PFSK-1 (cell line): ENCODE measurements at regions not wholly inside any gene's neighbourhood (a gene's known extent, or its start where the extent isn't known, plus 50 kb on each side); places are given as distances from the start of the nearest gene placed in this dataset.

Experiments used
- FOXP2 ChIP-seq: optimal IDR thresholded peaks from 2 replicates; pipeline ENCODE3; 2011; ENCODE audit warnings: borderline replicate concordance, control low read depth, inconsistent platforms; ENCODE audit not compliant: insufficient read depth; ENCODE audit errors: extremely low read length, extremely low read depth
- POLR2AphosphoS5 ChIP-seq: IDR thresholded peaks from 2 replicates; pipeline ENCODE4 v1.6.1; 2012; ENCODE audit warnings: low read depth, mild to moderate bottlenecking, control low read depth, low read length, moderate library complexity
- REST ChIP-seq, 2 experiments: IDR thresholded peaks; 2 replicates each; pipeline versions ENCODE4 v1.6.1 to v1.8.0; 2011 to 2012; ENCODE audit warnings: low read depth in 2 of 2, low read length in 2 of 2, control low read depth in 1 of 2, inconsistent platforms in 1 of 2, mild to moderate bottlenecking in 1 of 2, moderate library complexity in 1 of 2; ENCODE audit not compliant: insufficient read depth in 1 of 2
- SIN3A ChIP-seq: IDR thresholded peaks from 2 replicates; pipeline ENCODE4 v1.6.1; 2012; ENCODE audit warnings: mild to moderate bottlenecking, low read length, moderate library complexity, borderline replicate concordance; ENCODE audit not compliant: insufficient read depth
- TAF1 ChIP-seq: IDR thresholded peaks from 2 replicates; pipeline ENCODE4 v1.6.1; 2012; ENCODE audit warnings: low read length, control low read depth, borderline replicate concordance; ENCODE audit not compliant: insufficient read depth

DNA sequence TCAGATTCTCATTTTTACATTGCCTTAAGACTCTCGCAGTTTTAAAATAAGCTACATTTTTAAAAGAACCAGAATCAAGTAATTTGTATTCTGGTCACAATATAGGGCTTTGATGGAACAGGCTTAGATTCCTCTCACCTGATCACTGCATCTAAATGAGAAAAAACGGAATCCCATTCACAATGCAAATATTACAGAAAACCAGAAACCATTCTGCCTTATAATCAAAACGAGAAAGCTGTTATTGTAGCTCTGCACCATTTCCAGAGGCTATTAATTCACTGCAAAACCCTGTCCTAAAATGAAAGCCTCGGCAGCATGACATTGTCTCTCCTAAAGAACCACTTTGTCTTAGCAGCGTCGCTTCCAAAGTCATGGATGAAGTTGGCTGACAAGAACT lies 116.1 kb upstream of the ZNF366 start:
- no peak for TF ChIP-seq REST (IDR thresholded peaks at IDR 0.05; ENCODE audit: insufficient read depth in 1 of 2, low read depth in 2 of 2, low read length in 2 of 2)
- no peak for TF ChIP-seq POLR2AphosphoS5
- no peak for TF ChIP-seq SIN3A
- TF ChIP-seq TAF1 = no peak
- TF ChIP-seq FOXP2 = no peak

- TF ChIP-seq POLR2AphosphoS5 = no peak
- no peak for TF ChIP-seq TAF1
- no peak for TF ChIP-seq REST (IDR thresholded peaks at IDR 0.05; ENCODE audit: insufficient read depth in 1 of 2, low read depth in 2 of 2, low read length in 2 of 2)
- no peak for TF ChIP-seq SIN3A
- TF ChIP-seq FOXP2 = no peak
Observed at GRCh38 chr5:72622170-72622760, 115.1 kb upstream of the ZNF366 start.

DNA sequence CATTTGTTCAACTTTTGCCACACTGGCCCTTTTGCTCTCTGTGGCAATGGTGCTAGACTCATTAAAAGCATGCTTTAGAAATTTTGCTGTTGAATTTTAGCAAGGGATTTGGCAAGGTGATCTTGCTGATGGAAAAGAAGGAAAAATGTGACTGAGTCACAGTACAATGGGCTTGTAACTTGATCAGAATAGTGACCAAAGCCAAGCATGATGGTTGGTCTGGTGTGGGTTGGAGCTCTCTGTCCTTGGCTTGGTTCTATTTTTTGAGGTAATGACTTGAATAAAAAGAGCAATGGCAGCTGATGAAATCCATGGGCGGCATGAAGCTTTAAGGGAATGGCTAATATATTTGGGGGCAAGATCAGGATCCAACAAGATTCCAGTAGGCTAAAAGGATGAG lies 114.4 kb upstream of the ZNF366 start:
- TF ChIP-seq POLR2AphosphoS5 (no peak), SIN3A (no peak), FOXP2 (no peak), TAF1 (no peak), REST (IDR thresholded peaks at IDR 0.05; ENCODE audit: insufficient read depth in 1 of 2, low read depth in 2 of 2, low read length in 2 of 2) (no peak)

DNA sequence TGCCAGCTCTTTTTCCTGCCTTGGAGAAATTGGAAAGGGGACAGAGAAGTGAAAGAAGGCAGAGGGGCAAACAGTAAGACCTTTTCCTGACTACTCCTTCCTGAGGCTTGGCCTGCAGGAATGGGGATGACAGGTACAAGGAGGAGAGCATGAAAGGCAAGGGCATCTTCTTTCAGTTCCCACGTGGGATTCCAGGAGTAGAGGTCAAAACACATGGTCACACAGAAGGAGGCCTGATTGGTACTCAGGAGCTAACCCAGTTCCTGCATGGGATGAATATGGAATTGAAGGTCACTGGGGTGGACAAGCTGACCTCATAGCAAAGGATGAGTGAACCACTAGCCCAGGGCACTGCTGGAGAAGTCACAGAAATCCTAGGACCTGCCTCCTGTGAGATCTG lies 112.5 kb upstream of the ZNF366 start:
- TF ChIP-seq FOXP2 = no peak

GRCh38 chr5:72619251-72619650 lies 112.0 kb upstream of the ZNF366 start:
- TF ChIP-seq TAF1 (no peak), FOXP2 (no peak), POLR2AphosphoS5 (no peak), SIN3A (no peak)

DNA sequence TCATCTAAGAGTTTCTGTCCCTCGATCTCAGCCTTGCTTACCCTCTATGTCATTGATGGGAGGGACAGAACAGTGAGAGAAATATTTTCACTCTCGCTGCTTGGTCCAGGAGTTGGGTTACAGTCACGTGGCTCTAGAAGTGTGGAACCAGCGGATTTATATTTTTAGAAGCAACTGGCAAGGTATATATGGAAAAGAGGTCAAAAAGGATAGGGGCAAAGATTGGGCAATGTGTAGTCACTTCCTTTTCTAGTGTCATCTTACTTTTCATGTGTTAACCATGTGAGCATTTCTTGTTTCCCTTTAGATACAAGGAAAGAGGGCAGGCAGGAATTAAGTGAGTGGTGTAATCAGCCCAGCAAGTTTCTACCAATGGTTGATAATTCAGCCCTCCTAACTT lies 111.5 kb upstream of the ZNF366 start:
- TF ChIP-seq TAF1 (no peak), REST (IDR thresholded peaks at IDR 0.05; ENCODE audit: insufficient read depth in 1 of 2, low read depth in 2 of 2, low read length in 2 of 2) (no peak), POLR2AphosphoS5 (no peak), SIN3A (no peak), FOXP2 (no peak)
